HEK293 (cell line): ENCODE measurements at regions not wholly inside any gene's neighbourhood (a gene's known extent, or its start where the extent isn't known, plus 50 kb on each side); places are given as distances from the start of the nearest gene placed in this dataset.

Experiments
- CTCF ChIA-PET: fragments of 350-600 bp; formaldehyde crosslinking; extraction: SDS; loops from one replicate; lab custom pipeline; 2021; ENCODE audit warnings: antibody characterized with exemption; lab: Yijun Ruan, JAX
- POLR2A ChIA-PET: fragments of 300-600 bp; formaldehyde crosslinking; extraction: SDS; loops from one replicate; lab custom pipeline; 2020; ENCODE audit warnings: antibody characterized with exemption, inconsistent platforms; lab: Yijun Ruan, JAX
- H3K27ac ChIP-seq: fragments of 200-500 bp; sonication (Bioruptor generic); 2 replicates; pipeline ENCODE4 v1.5.1; 2014; ENCODE audit warnings: low read depth, low read length, control low read depth, inconsistent platforms; ENCODE audit errors: extremely low read depth
- H3K36me3 ChIP-seq, 2 experiments: fragments of 200-500 bp in 1 of 2; sonication (Bioruptor generic) in 1 of 2; 1 replicate in 1 of 2; 2 replicates in 1 of 2; pipeline ENCODE4 v1.5.1; 2014 to 2017; ENCODE audit warnings: inconsistent platforms in 2 of 2, low read length in 2 of 2; ENCODE audit not compliant: control insufficient read depth in 2 of 2, insufficient read depth in 1 of 2
- H3K4me1 ChIP-seq: fragments of 200-500 bp; sonication (Bioruptor generic); 2 replicates; pipeline ENCODE4 v1.5.1; 2014; ENCODE audit warnings: mild to moderate bottlenecking, low read length, inconsistent platforms; ENCODE audit not compliant: control insufficient read depth, insufficient read depth
- H3K4me3 ChIP-seq: 2 replicates; pipeline ENCODE4 v1.5.1; 2011; ENCODE audit warnings: low read depth, mild to moderate bottlenecking, control low read depth, low read length, moderate library complexity
- H3K9me3 ChIP-seq: fragments of 200-500 bp; sonication (Bioruptor generic); 2 replicates; pipeline ENCODE4 v1.5.1; 2014; ENCODE audit warnings: low read depth, low read length, inconsistent platforms; ENCODE audit not compliant: control insufficient read depth, insufficient read depth
- CTCF ChIP-seq: fragments of 450-650 bp; formaldehyde crosslinking; IDR thresholded peaks from 2 replicates; pipeline ENCODE4 v1.5.1; 2016; ENCODE audit warnings: missing biosample characterization, missing genetic modification characterization
- GLIS1 ChIP-seq: fragments of 450-650 bp; formaldehyde crosslinking; IDR thresholded peaks from 2 replicates; pipeline ENCODE4 v1.5.1; 2016; ENCODE audit warnings: missing biosample characterization, missing genetic modification characterization
- YY2 ChIP-seq: fragments of 450-650 bp; formaldehyde crosslinking; IDR thresholded peaks from 2 replicates; pipeline ENCODE4 v1.5.1; 2016; ENCODE audit warnings: missing biosample characterization, missing genetic modification characterization
- ZNF114 ChIP-seq: fragments of 450-650 bp; formaldehyde crosslinking; IDR thresholded peaks from 2 replicates; pipeline ENCODE4 v1.5.0; 2017; ENCODE audit warnings: missing biosample characterization, missing genetic modification characterization
- ZNF239 ChIP-seq: fragments of 450-650 bp; formaldehyde crosslinking; IDR thresholded peaks from 2 replicates; pipeline ENCODE4 v1.5.1; 2016; ENCODE audit warnings: missing biosample characterization, missing genetic modification characterization
- ZNF280D ChIP-seq: fragments of 450-650 bp; formaldehyde crosslinking; IDR thresholded peaks from 2 replicates; pipeline ENCODE4 v1.5.1; 2016; ENCODE audit warnings: missing biosample characterization, missing genetic modification characterization
- ZNF416 ChIP-seq: fragments of 450-650 bp; formaldehyde crosslinking; IDR thresholded peaks from 2 replicates; pipeline ENCODE4 v1.5.1; 2016; ENCODE audit warnings: missing biosample characterization, missing genetic modification characterization
- ZNF610 ChIP-seq: fragments of 450-650 bp; formaldehyde crosslinking; IDR thresholded peaks from 2 replicates; pipeline ENCODE4 v1.5.1; 2016; ENCODE audit warnings: missing biosample characterization, missing genetic modification characterization, borderline replicate concordance
- TF ChIP-seq, protein P1 (sequence below): fragments of 450-650 bp; formaldehyde crosslinking; conservative IDR thresholded peaks from 2 replicates; pipeline ENCODE4 v1.5.1; 2016; ENCODE audit warnings: low read depth, missing biosample characterization, missing genetic modification characterization
- TF ChIP-seq, protein P2 (sequence below): fragments of 450-650 bp; formaldehyde crosslinking; IDR thresholded peaks from 2 replicates; pipeline ENCODE4 v1.5.1; 2017; ENCODE audit warnings: missing biosample characterization, missing genetic modification characterization

- TF ChIP-seq ZNF239 (tag by site-specific recombination) (no peak), ZNF610 (tag by site-specific recombination) (no peak), CTCF (tag by site-specific recombination) (no peak), ZNF280D (tag by site-specific recombination) (no peak), GLIS1 (no peak)
- TF ChIP-seq, protein P1, sequence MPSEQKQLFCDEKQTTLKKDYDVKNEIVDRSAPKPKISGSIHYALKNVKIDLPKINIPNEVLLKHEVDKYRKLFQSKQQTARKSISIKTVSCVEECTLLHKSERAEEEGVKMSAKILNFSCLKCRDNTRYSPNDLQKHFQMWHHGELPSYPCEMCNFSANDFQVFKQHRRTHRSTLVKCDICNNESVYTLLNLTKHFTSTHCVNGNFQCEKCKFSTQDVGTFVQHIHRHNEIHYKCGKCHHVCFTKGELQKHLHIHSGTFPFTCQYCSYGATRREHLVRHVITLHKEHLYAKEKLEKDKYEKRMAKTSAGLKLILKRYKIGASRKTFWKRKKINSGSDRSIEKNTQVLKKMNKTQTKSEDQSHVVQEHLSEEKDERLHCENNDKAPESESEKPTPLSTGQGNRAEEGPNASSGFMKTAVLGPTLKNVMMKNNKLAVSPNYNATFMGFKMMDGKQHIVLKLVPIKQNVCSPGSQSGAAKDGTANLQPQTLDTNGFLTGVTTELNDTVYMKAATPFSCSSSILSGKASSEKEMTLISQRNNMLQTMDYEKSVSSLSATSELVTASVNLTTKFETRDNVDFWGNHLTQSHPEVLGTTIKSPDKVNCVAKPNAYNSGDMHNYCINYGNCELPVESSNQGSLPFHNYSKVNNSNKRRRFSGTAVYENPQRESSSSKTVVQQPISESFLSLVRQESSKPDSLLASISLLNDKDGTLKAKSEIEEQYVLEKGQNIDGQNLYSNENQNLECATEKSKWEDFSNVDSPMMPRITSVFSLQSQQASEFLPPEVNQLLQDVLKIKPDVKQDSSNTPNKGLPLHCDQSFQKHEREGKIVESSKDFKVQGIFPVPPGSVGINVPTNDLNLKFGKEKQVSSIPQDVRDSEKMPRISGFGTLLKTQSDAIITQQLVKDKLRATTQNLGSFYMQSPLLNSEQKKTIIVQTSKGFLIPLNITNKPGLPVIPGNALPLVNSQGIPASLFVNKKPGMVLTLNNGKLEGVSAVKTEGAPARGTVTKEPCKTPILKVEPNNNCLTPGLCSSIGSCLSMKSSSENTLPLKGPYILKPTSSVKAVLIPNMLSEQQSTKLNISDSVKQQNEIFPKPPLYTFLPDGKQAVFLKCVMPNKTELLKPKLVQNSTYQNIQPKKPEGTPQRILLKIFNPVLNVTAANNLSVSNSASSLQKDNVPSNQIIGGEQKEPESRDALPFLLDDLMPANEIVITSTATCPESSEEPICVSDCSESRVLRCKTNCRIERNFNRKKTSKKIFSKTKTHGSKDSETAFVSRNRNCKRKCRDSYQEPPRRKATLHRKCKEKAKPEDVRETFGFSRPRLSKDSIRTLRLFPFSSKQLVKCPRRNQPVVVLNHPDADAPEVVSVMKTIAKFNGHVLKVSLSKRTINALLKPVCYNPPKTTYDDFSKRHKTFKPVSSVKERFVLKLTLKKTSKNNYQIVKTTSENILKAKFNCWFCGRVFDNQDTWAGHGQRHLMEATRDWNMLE (tag by site-specific recombination), result no peak
- POLR2A ChIA-PET, result no interaction called here
- H3K36me3 ChIP-seq, result no peaks in the 10 kb centered on the region
- no peak overlapping the region for H3K4me3 ChIP-seq
- H3K27ac ChIP-seq, result no peak overlapping the region
- H3K9me3 ChIP-seq, result no peaks in the 10 kb centered on the region
- peaks cover 3% of the 10 kb centered on the region; the same call in 1 of the 2 replicates for H3K4me1 ChIP-seq
- CTCF ChIA-PET, result interaction anchor here (0.5 kb wide), 1 partner anchor 71 kb away, joined by 3 read pairs; no protein-coding TSS in a partner anchor
These were observed 90.3 kb downstream of the DUSP6 start for GRCh38 chr12:89261982-89262381.

- H3K27ac ChIP-seq, result no peak overlapping the region
- POLR2A ChIA-PET, result no interaction called here
- TF ChIP-seq ZNF114 (tag by site-specific recombination) (no peak), ZNF416 (tag by site-specific recombination) (no peak), YY2 (no peak)
- TF ChIP-seq, protein P2, sequence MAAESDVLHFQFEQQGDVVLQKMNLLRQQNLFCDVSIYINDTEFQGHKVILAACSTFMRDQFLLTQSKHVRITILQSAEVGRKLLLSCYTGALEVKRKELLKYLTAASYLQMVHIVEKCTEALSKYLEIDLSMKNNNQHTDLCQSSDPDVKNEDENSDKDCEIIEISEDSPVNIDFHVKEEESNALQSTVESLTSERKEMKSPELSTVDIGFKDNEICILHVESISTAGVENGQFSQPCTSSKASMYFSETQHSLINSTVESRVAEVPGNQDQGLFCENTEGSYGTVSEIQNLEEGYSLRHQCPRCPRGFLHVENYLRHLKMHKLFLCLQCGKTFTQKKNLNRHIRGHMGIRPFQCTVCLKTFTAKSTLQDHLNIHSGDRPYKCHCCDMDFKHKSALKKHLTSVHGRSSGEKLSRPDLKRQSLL (tag by site-specific recombination), result no peak
- peaks cover 3% of the 10 kb centered on the region; the same call in 1 of the 2 replicates for H3K4me1 ChIP-seq
- H3K9me3 ChIP-seq, result no peaks in the 10 kb centered on the region
- CTCF ChIA-PET, result no interaction called here
- no peak overlapping the region for H3K4me3 ChIP-seq
- H3K36me3 ChIP-seq, result no peaks in the 10 kb centered on the region
These were observed 91.3 kb downstream of the DUSP6 start for GRCh38 chr12:89260841-89261637.
